GM21528 (cell line): ENCODE measurements at regions not wholly inside any gene's neighbourhood (a gene's known extent, or its start where the extent isn't known, plus 50 kb on each side); places are given as distances from the start of the nearest gene placed in this dataset.
"Not testable (repeated sequence)": the region's sequence is repeated elsewhere in the genome, so short reads cannot be mapped to it uniquely, and the experiment has no call there.

Experiments used
- ATAC-seq: cut with Tn5 transposase; IDR thresholded peaks from one replicate; pipeline ENCODE4 v1.9.1; 2021; ENCODE audit warnings: mild to moderate bottlenecking, moderate library complexity; ENCODE audit not compliant: unreplicated experiment, low FRiP score

DNA sequence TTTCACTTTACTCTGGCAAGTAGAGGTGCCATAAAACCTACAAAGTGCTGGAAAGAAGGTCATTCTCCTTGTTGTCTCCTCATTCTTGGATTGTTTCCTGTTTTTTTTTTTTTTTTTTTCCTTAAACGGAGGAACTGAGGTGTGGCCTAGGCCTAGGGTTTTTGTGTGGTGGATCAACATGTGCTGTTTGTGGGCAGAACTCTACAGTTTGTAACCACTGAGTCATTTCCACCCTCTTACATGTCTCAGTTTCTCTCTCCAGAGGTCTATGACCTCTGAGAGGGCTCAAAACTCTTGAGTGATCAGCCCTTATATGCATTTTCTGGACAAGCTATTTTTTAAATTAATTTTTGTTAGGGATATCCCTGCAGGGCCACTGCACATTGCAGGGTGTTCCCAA, 296.0 kb downstream of the PPP1R3A start:
- ATAC-seq = no peak

DNA sequence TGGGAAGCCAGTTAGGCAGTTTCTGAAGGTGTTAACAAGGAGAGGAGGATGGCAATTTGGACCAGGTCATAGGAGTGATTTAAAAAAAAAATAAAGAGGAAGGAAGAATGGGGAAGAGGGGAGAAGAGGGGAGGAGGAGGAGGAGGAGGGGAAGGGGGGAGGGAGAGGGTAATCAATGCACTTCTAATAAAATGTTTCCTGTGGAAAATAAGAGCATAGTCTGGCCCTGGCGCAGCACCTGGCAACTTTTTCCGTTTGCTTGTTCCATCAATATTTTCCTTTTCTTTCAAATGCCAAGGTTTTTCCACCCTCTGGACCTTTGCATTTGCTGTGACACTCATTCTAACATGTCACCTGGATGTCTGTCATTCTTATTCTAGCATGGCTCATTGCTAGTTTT, 308.2 kb downstream of the PPP1R3A start:
- ATAC-seq = no peak

DNA sequence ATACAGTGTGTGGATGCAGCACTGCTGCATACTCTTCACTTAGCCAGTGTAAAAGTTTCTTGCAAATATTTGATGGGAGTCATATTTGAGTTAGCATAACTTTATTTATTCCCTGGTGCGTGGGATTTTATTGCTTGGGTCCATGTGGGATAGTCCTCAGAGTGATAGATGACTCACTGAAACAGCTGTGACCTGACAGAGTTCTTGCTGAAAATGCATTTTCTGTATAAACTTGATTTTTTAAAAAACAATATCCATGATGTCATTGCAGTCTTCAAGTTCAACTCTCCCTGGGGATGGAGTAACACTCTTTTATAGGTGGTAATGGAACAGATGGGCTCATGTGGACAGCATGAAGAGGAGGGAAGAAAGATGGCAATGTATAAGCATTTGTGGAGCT, 310.0 kb downstream of the PPP1R3A start:
- ATAC-seq = no peak

DNA sequence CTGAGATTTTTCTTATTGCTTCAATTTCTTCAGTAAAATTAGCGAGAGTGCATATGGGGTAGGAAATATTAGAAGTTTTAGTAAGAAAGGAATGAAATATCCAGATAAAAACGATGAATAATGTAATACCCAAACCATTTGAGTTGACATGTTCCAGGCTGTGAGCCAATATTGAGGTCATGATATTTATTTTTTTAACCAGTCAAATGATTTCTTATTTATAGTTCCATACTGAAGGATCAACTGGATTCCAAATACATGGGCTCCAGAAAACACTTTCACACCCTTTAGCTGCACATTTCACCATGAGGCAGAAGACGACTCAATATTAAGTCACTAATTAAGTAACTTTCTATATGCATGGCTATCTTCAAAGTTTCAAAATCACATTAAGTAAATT, 312.5 kb downstream of the PPP1R3A start:
- ATAC-seq = no peak

DNA sequence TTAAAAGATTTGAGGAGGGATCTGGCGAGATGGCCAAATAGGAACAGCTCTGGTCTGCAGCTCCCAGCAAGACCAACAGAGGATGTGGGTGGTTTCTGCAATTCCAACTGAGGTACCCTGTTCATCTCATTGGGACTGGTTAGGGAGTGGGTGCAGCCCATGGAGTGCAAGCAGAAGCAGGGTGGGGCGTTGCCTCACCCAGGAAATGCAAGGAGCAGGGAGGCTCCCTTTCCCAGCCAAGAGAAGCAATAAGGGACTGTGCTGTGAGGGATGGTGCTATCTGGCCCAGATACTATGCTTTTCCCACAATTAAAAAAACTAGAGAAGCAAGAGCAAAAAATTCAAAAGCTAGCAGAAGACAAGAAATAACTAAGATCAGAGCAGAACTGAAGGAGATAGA, 318.4 kb downstream of the PPP1R3A start:
- ATAC-seq = not testable (repeated sequence)

DNA sequence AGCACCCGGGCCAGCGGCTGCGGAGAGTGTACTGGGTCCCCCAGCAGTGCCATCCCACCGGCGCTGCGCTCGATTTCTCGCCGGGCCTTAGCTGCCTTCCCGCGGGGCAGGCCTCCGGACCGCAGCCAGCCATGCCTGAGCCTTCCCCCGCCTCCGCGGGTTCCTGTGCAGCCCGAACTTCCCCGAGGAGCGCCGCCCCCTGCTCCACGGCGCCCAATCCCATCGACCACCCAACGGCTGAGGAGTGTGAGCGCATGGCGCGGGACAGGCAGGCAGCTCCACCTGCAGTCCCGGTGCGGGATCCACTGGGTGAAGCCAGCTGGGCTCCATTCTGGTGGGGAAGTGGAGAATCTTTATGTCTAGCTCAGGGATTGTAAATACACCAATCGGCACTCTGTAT, 325.4 kb downstream of the PPP1R3A start:
- ATAC-seq = not testable (repeated sequence)

DNA sequence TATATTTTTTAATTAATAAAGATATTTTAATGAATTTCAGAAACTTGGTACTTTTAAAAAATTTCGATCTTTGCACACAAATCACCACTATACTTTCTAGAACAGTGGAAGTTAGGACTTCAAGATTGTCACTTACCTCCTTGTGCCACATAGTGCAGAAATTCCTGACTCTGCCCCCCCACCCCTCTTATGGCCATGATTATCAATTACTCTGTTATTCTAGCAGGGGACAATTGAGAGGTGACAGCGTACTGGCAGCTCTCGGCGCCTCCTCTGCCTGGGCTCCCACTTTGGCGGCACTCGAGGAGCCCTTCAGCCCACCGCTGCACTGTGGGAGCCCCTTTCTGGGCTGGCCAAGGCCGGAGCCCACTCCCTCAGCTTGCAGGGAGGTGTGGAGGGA, 325.9 kb downstream of the PPP1R3A start:
- ATAC-seq = not testable (repeated sequence)

DNA sequence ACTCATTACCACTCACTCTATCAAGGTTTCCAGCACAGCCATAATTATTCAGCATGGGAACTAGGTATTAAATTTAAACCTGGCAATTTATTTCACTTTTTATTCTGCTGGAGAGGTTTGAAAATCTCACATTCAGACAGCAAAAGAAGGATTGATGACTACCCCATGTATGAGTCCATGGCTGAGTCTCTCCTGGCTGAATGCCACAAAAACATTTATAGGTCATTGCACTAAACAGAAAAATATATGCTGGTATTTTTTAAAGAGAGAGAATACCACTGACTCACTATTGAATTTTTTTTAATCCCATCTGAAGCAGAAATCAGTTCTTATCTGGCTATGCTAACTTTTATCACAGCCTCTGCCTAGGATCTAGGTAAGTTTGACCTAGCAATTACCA, 336.3 kb downstream of the PPP1R3A start:
- no peak for ATAC-seq

DNA sequence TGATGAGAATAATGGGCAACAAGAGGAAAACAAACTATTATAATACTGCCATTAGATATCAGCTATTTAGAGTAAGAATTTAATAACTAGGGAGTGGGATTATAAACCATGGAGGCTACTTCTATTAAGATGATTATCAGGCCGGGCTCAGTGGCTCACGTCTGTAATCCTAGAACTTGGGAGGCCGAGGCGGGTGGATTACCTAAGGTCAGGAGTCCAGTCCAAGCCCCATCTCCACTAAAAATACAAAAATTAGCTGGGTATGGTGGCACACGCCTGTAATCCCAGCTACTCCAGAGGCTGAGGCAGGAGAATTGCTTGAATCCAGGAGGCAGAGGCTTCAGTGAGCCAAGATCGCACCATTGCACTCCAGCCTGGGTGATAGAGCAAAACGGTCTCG, 355.6 kb downstream of the PPP1R3A start:
- ATAC-seq = not testable (repeated sequence)

DNA sequence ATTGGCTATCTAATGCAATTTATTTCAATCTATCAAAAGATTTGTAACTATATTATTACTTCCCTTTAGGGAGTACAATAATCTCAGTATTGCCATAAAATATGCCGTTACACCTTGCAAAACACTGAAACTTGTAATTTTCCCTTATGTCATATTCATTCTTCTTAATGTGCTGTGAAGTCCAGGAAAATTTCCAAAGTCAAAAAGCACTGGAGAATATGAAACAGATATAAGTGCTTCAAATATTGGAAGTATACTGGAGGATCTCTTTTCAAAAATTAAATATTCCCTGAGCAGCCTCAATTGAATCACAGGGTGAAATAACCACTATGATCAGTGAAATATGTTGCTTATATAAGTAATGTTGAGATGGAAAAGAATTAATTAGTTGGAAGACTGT, 356.0 kb downstream of the PPP1R3A start:
- no peak for ATAC-seq

DNA sequence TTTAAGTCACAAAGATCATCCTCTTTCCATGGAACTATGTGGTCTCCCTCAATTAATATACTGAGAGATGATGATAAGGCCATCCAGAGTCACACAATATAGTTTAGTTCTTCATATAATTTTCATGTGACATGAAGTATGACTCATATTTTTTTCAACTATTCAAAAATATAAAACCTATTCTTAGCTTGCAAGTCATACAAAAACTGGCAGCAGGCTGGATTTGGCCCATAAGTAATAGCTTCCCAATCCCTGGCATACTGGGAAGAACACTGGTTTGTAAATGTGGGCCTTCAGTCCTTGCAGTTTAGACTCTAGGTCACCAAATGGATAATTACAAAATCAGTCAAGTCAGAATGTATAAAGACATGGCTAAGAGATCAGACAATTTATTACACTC, 356.6 kb downstream of the PPP1R3A start:
- ATAC-seq = no peak

DNA sequence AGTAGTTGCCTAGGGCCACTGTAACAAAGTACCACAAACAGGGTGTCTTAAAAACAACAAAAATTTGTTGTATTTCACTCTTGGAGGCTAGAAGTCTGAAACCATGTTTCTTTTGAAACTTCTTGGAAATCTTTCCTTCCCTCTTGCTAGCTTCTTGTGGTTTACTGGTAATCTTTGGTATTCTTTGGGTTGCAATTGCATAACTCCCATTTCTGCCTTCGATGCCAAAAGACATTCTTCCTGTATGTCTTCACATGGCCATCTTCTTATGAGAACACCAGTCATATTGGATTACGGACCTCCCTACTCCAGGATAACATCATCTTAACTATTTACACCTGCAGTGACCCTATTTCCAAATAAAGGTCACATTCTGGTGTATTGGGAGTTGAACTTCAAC, 357.4 kb downstream of the PPP1R3A start:
- no peak for ATAC-seq

DNA sequence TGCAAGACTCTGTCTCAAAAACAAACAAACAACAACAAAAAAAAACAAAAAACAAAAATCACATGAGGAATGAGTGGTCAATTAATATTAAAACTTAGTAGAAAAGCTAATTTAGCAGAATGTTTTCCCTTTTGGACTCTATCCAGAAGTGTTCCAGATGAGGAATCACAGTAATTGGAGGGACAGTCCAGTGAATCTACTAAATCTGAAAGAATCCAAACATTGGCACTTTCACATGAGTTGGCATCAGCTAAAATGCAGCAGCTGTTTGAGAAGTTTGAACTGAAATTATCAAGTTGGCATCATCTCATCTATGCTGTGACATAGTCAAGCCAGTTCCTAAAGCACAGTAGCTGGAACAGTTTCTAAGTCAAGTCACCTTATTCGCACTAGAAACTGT, 367.8 kb downstream of the PPP1R3A start:
- ATAC-seq = no peak

DNA sequence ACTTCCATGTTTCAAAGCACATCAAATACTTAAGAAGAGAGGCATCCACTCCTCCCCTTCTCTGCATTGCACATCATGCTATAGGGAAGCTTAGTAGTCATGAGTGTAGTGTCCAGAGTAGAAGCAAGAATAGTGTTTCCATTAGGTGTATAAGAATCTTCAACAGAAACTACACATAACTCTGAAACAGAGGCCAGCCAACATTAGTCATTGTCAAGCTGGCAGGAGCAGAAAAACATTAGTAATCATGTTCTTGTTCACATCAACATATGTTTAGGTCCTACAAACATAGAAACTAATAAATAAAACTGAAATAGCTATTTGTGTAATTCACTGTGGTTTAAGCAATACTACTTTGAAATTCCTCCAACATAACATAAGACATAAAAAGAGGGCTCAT, 370.2 kb downstream of the PPP1R3A start:
- no peak for ATAC-seq

DNA sequence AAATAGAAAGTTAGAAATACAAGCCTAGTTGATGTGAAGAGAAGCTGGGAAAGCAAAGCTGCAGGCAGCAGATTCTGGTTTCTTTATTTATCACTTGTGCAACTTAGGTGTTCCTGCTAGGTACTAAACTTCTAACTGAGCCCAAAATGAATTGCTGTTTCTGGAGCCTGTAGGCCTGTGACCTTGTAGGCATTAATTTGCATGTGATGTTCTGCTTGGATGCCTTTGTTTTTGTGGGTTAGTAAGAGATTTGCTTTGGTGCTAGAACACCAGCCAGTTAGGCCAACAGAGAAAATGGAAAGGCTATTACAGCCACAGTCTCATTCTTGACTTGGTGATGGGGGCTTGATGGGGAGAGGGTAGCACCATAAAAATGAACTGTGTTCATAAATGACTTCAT, 370.7 kb downstream of the PPP1R3A start:
- no peak for ATAC-seq

DNA sequence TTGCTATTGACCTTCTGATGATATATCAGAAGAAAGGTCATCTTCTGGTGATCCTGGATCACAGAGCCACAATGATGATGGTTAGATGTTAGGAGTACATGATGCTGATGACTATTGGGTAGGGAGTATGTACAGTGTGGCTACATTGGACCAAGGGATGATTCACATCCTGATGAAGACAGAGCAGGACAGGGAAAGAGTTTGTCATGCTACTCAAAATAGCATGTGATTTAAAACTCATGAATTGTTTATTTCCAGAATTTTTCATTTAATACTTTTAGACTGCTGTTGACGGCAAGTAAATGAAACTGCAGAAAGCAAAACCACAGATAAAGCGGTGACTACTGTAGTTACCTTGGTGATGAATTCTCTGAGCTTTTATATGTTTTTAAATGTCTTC, 397.3 kb downstream of the PPP1R3A start:
- no peak for ATAC-seq

DNA sequence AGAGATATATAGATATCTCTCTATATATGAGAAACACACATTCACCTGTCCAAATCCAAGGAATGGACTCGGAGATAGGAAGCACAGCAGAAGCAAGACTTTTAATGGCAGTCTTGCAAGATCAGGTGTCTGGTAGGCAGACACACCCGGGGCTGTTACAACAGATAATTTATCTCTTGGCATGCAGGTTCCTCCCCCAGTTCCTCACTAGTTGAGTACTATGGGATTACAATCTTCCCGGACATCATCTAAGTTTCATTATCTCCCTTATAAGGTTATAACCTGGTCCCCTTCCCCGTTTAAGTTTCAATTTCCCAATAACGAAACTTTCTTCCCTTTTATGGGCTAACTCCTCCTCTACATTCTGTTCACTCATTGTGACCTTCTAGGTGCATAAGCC, 399.3 kb downstream of the PPP1R3A start:
- no peak for ATAC-seq

DNA sequence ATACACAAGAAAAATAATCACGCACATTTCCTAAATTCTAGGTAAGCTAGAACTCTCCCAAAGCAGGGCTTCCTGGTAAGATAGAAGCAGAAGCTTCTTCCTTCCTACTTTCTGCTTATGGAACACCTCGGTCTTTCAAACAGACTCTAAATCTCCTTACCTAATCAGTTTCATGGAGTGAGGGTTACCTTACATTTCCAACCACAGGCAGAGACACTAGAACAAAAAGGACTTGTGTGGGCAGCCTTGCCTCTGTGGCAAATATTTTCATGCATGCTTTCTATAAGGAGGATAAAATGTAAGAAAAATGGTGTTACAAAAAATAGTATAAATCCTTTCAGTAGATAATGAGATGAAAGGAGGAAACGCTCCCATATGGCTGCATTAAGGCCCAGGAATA, 386.3 kb upstream of the SMIM30 start:
- ATAC-seq = no peak

DNA sequence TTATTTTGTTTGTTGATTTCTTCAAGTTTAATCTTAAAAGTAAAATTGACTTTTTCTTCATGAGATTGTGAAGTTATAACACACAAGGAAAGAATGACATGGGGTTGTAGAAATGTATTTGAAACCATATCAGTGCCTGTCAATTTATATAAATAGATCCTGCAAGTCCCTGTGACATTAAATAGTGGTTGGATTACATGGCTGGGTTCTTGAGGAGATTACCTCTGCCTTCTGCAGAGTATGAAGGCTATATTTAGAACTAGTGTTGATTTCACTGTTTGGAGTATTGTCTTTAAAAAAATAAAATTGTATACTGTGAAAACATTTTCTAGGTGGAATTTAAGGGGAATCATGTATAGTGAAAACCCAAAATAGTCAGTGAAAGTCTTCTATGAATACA, 385.8 kb upstream of the SMIM30 start:
- ATAC-seq = no peak

DNA sequence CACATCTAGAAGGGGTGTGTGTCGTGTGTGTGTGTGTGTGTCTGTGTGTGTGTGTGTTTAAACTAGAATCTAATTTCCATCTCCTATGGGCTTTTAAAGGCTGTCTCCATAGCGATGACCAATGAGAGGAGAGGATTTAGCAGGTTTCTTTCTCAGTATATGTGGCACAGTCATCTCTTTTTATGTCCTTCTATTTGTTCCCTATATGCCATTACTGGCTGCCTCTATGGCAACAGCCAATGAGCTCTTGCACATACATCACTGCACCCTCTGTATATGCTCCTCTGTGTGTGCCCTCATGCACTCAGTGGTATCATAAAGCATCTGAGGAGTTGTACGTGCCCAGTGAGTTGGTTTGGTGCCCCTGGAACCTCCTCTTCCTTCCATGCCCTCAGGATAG, 378.2 kb upstream of the SMIM30 start:
- not testable (repeated sequence) for ATAC-seq

DNA sequence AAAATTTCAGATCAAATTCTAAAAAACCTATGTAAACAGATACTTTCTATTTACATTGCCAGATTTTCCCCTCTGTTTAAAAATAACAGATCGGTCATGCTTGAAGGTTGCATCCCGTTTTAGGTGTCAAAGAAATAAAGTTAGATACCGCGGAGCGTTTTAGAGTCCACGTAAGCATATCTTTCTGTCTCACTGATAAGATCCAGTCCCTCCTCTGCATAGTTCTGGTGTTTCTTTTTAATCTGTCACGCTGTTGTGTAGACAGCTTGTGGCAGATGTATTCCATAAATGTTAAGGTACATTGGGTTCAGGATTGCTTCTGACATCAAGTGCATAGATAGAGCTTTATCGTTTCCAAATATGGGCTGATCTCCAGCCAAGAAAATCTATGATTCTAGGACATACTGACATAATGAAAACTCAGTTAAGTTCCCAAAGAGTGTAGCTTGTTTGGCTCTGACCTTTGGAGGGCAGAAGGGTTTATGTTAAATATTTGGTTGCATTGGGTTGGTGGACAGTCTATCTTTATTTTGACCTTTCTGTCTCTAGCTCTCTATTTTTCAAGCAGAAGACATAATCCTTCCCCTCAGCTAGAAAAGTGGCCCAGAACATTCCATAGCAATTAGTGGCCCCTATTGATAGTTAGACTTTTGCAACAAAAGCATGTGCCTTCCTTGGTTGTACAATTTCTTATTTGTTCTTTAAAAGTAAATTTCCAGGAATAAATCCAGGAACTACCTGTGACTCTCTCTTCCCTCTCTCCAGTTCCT, 376.6 kb upstream of the SMIM30 start:
- not testable (repeated sequence) for ATAC-seq

DNA sequence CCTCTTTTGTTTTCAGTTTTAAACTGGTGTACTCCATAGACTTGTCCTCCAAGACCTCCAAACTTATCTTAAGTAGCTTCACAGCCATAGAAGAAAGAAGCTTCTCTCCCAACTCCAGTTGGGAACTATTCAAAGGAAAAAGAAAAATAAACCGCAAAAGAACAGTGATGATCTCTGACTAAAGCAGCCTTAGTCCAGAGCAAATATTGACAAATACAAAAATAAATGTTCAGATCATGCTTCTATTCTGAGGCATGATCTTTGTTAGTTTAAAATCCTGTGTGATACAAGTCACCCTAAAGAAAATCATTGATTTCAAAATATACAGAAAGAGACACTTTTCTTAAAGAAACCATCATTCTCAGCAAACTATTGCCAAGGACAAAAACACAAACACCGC, 373.0 kb upstream of the SMIM30 start:
- no peak for ATAC-seq
